GM12878 (cell line): ENCODE measurements at regions not wholly inside any gene's neighbourhood (a gene's known extent, or its start where the extent isn't known, plus 50 kb on each side); places are given as distances from the start of the nearest gene placed in this dataset.
A peak's percentile ranks its signal among the peaks of the same experiment; 100 is the strongest.

ENCODE experiments used
- ATAC-seq: fragments of 200-7000 bp; cut with Tn5 transposase; 3 replicates; pipeline ENCODE4 v1.9.1; 2020; ENCODE audit warnings: mild to moderate bottlenecking, moderate library complexity
- BruUV-seq: library from RNA; stranded (reverse); fragments of 400-500 nt; replicated peaks from 2 replicates; lab custom pipeline; 2021; lab: Mats Ljungman, UMichigan
- CTCF ChIA-PET: fragments of 300-600 bp; sonication (Branson Sonifier 250); formaldehyde crosslinking; extraction: SDS; loops from one replicate; lab custom pipeline; 2021; ENCODE audit warnings: inconsistent platforms; lab: Yijun Ruan, JAX
- POLR2A ChIA-PET: fragments of 350-600 bp; formaldehyde crosslinking; extraction: SDS; loops from one replicate; lab custom pipeline; 2021; ENCODE audit warnings: inconsistent platforms; lab: Charles Lee
- RAD21 ChIA-PET: fragments of 300-600 bp; sonication (Branson Sonifier 250); formaldehyde crosslinking; loops from one replicate; lab custom pipeline; 2023; ENCODE audit warnings: antibody characterized with exemption; ENCODE audit not compliant: unreplicated experiment; lab: Charles Lee
- SMC1A ChIA-PET: fragments of 300-600 bp; sonication (Branson Sonifier 250); formaldehyde crosslinking; loops from one replicate; lab custom pipeline; 2023; ENCODE audit not compliant: unreplicated experiment, uncharacterized antibody; lab: Charles Lee
- DNase-seq: peaks from one replicate; pipeline ENCODE4 v3.0.0-alpha.2; 2011; ENCODE audit warnings: low read depth, low spot score
- FAIRE-seq: peaks from 3 replicates; lab custom pipeline; 2011; peaks lifted over from hg19 to GRCh38; lab: Jason Lieb, UNC
- H2AFZ ChIP-seq: 2 replicates; pipeline ENCODE4 v1.6.0; 2011; ENCODE audit warnings: low read depth, low read length, control low read depth; ENCODE audit not compliant: control insufficient read depth
- H3K27ac ChIP-seq: 2 replicates; pipeline ENCODE4 v1.5.1; 2011; ENCODE audit warnings: control low read depth; ENCODE audit not compliant: control insufficient read depth, insufficient read depth
- H3K27me3 ChIP-seq, 2 experiments: replicated peaks in 1 of 2; 2 replicates each; pipeline versions ENCODE4 v1.6.0 to v1.6.1; 2011; ENCODE audit warnings: low read length in 1 of 2; ENCODE audit not compliant: control insufficient read depth in 2 of 2, insufficient read depth in 2 of 2
- H3K36me3 ChIP-seq, 2 experiments: 2 replicates each; pipeline ENCODE4 v1.5.1; 2011; ENCODE audit warnings: low read length in 1 of 2; ENCODE audit not compliant: control insufficient read depth in 2 of 2, insufficient read depth in 2 of 2
- H3K4me1 ChIP-seq: 2 replicates; pipeline ENCODE4 v1.6.1; 2011; ENCODE audit warnings: mild to moderate bottlenecking, low read length, moderate library complexity, mixed read lengths; ENCODE audit not compliant: control insufficient read depth, insufficient read depth
- H3K4me2 ChIP-seq: 2 replicates; pipeline ENCODE4 v1.6.0; 2011; ENCODE audit warnings: control low read depth; ENCODE audit not compliant: control insufficient read depth, insufficient read depth
- H3K4me3 ChIP-seq: fragments of 200-600 bp; sonication (generic); 2 replicates; pipeline ENCODE4 v1.5.1; 2016
- H3K79me2 ChIP-seq: 2 replicates; pipeline ENCODE4 v1.6.0; 2011; ENCODE audit warnings: low read length; ENCODE audit not compliant: control insufficient read depth, insufficient read depth
- H3K9ac ChIP-seq: 2 replicates; pipeline ENCODE4 v1.8.0; 2011; ENCODE audit warnings: low read length, control low read depth, mixed read lengths; ENCODE audit not compliant: control insufficient read depth, insufficient read depth
- H3K9me3 ChIP-seq: replicated peaks from 3 replicates; pipeline ENCODE4 v1.5.1; 2011; ENCODE audit warnings: mild to moderate bottlenecking, low read length; ENCODE audit not compliant: control insufficient read depth, insufficient read depth
- H4K20me1 ChIP-seq: 2 replicates; pipeline ENCODE4 v1.6.0; 2011; ENCODE audit not compliant: control insufficient read depth, insufficient read depth
- BHLHE40 ChIP-seq, 2 experiments: fragments of 450-650 bp in 1 of 2; IDR thresholded peaks; 2 replicates each; pipeline ENCODE4 v1.6.1; 2011 to 2017; ENCODE audit warnings: low read depth in 2 of 2, borderline replicate concordance in 1 of 2, improper control_type of control experiment in 1 of 2, low read length in 1 of 2, mild to moderate bottlenecking in 1 of 2
- HDAC6 ChIP-seq: fragments of 200-600 bp; sonication (generic); IDR thresholded peaks from one replicate; pipeline ENCODE4 v1.8.0; 2017; ENCODE audit warnings: antibody characterized with exemption; ENCODE audit not compliant: unreplicated experiment
- MYC ChIP-seq: IDR thresholded peaks from 2 replicates; pipeline ENCODE4 v1.6.1; 2011; ENCODE audit warnings: mild to moderate bottlenecking, low read length, moderate library complexity, inconsistent platforms; ENCODE audit not compliant: insufficient read depth, insufficient replicate concordance, insufficient read length, severe bottlenecking
- NBN ChIP-seq: fragments of 450-650 bp; IDR thresholded peaks from 2 replicates; pipeline ENCODE4 v1.6.1; 2016
- SKIL ChIP-seq: fragments of 450-650 bp; IDR thresholded peaks from 2 replicates; pipeline ENCODE4 v1.6.1; 2017; ENCODE audit warnings: mild to moderate bottlenecking, low read depth, inconsistent platforms; ENCODE audit not compliant: poor library complexity, severe bottlenecking
- ZZZ3 ChIP-seq: IDR thresholded peaks from 2 replicates; pipeline ENCODE4 v1.6.1; 2011; ENCODE audit warnings: low read depth; ENCODE audit not compliant: control insufficient read depth, insufficient read length
- WGBS: methylation state at CpG from one replicate; pipeline ENCODE4 v1.1.6; 2016; ENCODE audit warnings: low lambda C conversion rate; ENCODE audit not compliant: insufficient replicate concordance, insufficient coverage; ENCODE audit errors: missing lambda C conversion rate; 5-methylcytosine and 5-hydroxymethylcytosine counted together
- in situ Hi-C: fragments of 300-500 bp; cut with MboI; formaldehyde crosslinking; loops from 9 replicates; pipeline ENCODE4 v1.14.3; 2018; ENCODE audit warnings: mixed read lengths
- intact Hi-C: fragments of 100-400 bp; cut with micrococcal nuclease; formaldehyde crosslinking; loops from one replicate; pipeline ENCODE4 v1.14.2; 2022; ENCODE audit not compliant: unreplicated experiment
- TF ChIP-seq, protein P1 (sequence below): fragments of 450-650 bp; formaldehyde crosslinking; IDR thresholded peaks from 2 replicates; pipeline ENCODE4 v1.4.0; 2020; ENCODE audit warnings: mild to moderate bottlenecking, moderate library complexity

- TF ChIP-seq SKIL (no peak), NBN (no peak), BHLHE40 (IDR thresholded peaks at IDR 0.05; ENCODE audit: borderline replicate concordance in 1 of 2, low read depth in 2 of 2, low read length in 1 of 2) (no peak)
- TF ChIP-seq, protein P1, sequence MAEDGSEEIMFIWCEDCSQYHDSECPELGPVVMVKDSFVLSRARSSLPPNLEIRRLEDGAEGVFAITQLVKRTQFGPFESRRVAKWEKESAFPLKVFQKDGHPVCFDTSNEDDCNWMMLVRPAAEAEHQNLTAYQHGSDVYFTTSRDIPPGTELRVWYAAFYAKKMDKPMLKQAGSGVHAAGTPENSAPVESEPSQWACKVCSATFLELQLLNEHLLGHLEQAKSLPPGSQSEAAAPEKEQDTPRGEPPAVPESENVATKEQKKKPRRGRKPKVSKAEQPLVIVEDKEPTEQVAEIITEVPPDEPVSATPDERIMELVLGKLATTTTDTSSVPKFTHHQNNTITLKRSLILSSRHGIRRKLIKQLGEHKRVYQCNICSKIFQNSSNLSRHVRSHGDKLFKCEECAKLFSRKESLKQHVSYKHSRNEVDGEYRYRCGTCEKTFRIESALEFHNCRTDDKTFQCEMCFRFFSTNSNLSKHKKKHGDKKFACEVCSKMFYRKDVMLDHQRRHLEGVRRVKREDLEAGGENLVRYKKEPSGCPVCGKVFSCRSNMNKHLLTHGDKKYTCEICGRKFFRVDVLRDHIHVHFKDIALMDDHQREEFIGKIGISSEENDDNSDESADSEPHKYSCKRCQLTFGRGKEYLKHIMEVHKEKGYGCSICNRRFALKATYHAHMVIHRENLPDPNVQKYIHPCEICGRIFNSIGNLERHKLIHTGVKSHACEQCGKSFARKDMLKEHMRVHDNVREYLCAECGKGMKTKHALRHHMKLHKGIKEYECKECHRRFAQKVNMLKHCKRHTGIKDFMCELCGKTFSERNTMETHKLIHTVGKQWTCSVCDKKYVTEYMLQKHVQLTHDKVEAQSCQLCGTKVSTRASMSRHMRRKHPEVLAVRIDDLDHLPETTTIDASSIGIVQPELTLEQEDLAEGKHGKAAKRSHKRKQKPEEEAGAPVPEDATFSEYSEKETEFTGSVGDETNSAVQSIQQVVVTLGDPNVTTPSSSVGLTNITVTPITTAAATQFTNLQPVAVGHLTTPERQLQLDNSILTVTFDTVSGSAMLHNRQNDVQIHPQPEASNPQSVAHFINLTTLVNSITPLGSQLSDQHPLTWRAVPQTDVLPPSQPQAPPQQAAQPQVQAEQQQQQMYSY (CRISPR knock-in tag) = no peak
These were observed 205.2 kb upstream of the CASK start (continued) for GRCh38 chrX:42128587-42128986.

DNA sequence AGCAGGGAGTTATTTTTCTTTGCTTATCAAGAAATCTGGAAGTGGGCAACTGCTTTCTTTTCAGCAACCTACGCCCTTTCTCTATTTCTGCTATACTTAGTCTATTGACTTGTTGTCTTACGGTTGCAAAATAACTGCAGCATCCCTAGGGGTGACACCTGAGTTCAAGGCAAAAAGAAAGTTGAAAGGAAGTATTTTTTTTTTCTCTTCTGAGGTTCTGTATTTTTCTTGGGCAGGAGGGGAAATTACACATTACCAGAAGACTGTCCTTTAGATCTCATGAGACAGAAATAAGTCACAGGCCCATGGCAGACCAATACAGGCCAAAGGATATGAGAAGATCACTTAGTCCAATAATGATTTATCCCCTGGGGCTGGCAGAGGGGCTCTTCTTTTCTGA is 204.7 kb upstream of the CASK start:
- intact Hi-C loops (loop anchor here (5.0 kb wide), 1 partner anchor 331 kb away; no protein-coding TSS in a partner anchor), in situ Hi-C loops (no loop called here)
- CTCF ChIA-PET = no interaction called here
- DNase-seq (no peak), FAIRE-seq (no peak), ATAC-seq (peak; percentile 84)
- RAD21 ChIA-PET = interaction anchor here (1.0 to 3.4 kb wide), 2 partner anchors 19 to 288 kb away, joined by 3 to 17 read pairs; no protein-coding TSS in a partner anchor
- Histone ChIP-seq H3K4me3 (no peak overlapping the region), H3K79me2 (no peaks in the 10 kb centered on the region), H4K20me1 (no peaks in the 10 kb centered on the region), H3K4me1 (no peaks in the 10 kb centered on the region), H3K9me3 (no peaks in the 10 kb centered on the region), H3K27ac (no peak overlapping the region), H3K9ac (no peak overlapping the region), H3K4me2 (no peak overlapping the region), H3K27me3 (no peaks in the 10 kb centered on the region), H3K36me3 (no peaks in the 10 kb centered on the region), H2AFZ (no peak overlapping the region)
- no TSS peak for BruUV-seq
- SMC1A ChIA-PET = interaction anchor here (0.6 to 2.8 kb wide), 3 partner anchors 15 to 106 kb away, joined by 3 to 12 read pairs (median 3); no protein-coding TSS in a partner anchor
- TF ChIP-seq ZZZ3 (no peak), MYC (no peak), HDAC6 (no peak)
- 0% methylated on average over 2 of the region's 2 CpGs for WGBS
- POLR2A ChIA-PET = no interaction called here
